Tibial nerve (tissue), 3 donors: ENCODE measurements at regions not wholly inside any gene's neighbourhood (a gene's known extent, or its start where the extent isn't known, plus 50 kb on each side); places are given as distances from the start of the nearest gene placed in this dataset.

ENCODE experiments used
- POLR2A ChIP-seq, 2 donors: fragments of 450-650 bp; IDR thresholded peaks; one replicate each; pipeline ENCODE4 v1.6.1; 2017; ENCODE audit warnings: antibody characterized with exemption in 2 of 2, mild to moderate bottlenecking in 2 of 2, moderate library complexity in 2 of 2
- TF ChIP-seq, protein P1 (sequence below), 5 experiments: fragments of 200-600 bp in 3 of 5; fragments of 450-650 bp in 2 of 5; sonication (generic) in 3 of 5; IDR thresholded peaks; one replicate each; pipeline ENCODE4 v1.5.1; 2016 to 2019; ENCODE audit warnings: antibody characterized with exemption in 5 of 5, mild to moderate bottlenecking in 3 of 5, moderate library complexity in 2 of 5

DNA sequence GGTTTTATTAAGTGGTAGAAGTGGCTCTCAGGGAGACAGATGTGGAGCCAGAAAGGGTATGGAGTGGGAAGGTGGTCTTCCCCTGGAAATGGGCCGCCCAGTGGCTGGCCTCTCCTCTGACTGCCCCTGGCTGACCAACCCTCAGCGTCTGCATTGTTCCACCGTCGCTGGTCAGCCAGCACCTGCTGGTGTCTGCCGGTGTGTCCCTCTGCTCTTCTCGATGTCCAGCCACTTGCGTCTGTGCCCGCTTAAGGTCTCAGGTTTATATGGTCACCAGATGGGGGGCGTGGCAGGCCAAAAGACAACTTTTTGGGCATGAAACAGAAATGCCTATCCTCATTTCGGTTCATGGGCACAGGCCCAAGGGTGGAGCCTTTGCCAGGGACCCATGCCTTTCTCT, 1221.5 kb downstream of the JRKL start:
- TF ChIP-seq, protein P1, sequence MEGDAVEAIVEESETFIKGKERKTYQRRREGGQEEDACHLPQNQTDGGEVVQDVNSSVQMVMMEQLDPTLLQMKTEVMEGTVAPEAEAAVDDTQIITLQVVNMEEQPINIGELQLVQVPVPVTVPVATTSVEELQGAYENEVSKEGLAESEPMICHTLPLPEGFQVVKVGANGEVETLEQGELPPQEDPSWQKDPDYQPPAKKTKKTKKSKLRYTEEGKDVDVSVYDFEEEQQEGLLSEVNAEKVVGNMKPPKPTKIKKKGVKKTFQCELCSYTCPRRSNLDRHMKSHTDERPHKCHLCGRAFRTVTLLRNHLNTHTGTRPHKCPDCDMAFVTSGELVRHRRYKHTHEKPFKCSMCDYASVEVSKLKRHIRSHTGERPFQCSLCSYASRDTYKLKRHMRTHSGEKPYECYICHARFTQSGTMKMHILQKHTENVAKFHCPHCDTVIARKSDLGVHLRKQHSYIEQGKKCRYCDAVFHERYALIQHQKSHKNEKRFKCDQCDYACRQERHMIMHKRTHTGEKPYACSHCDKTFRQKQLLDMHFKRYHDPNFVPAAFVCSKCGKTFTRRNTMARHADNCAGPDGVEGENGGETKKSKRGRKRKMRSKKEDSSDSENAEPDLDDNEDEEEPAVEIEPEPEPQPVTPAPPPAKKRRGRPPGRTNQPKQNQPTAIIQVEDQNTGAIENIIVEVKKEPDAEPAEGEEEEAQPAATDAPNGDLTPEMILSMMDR (IDR thresholded peaks at IDR 0.05): no peak
- no peak for TF ChIP-seq POLR2A (IDR thresholded peaks at IDR 0.05)
